ENCODE measurements at regions not wholly inside any gene's neighbourhood (a gene's known extent, or its start where the extent isn't known, plus 50 kb on each side); places are given as distances from the start of the nearest gene placed in this dataset.
"Not testable (repeated sequence)": the region's sequence is repeated elsewhere in the genome, so short reads cannot be mapped to it uniquely, and the experiment has no call there.

- not testable (repeated sequence) for TF ChIP-seq CTCF (IDR thresholded peaks at IDR 0.05; ENCODE audit: poor library complexity); EZH2 (IDR thresholded peaks at IDR 0.05; ENCODE audit: borderline replicate concordance); EZH2phosphoT487 (IDR thresholded peaks at IDR 0.05; ENCODE audit: low read depth, severe bottlenecking, unreplicated experiment)
These were observed 92.5 kb downstream of the NSUN5 start for GRCh38 chr7:73216046-73216675.
